ENCODE measurements at regions not wholly inside any gene's neighbourhood (a gene's known extent, or its start where the extent isn't known, plus 50 kb on each side); places are given as distances from the start of the nearest gene placed in this dataset.

DNA sequence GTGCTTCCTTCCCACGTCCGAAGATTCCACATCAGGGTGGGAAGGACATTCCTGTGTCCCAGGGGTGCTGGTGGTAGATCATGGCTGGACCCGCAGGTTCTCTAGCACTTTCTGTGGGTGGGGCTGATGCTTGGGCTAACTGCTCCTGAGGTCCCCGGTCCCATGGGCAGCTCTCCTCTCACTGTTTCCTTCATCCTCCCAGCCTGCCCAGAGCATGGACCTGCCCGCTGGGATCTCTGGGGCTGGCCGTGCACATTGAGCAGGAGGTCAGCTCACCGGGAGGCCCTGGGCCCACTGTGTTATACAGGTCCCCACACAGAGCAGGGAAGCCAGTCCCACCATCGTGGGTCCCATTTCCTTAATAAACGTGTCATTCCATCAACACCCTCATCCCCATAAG is 502.3 kb downstream of the TCERG1L start:
- DNase-seq (ENCODE audit: low read depth), result no peak

DNA sequence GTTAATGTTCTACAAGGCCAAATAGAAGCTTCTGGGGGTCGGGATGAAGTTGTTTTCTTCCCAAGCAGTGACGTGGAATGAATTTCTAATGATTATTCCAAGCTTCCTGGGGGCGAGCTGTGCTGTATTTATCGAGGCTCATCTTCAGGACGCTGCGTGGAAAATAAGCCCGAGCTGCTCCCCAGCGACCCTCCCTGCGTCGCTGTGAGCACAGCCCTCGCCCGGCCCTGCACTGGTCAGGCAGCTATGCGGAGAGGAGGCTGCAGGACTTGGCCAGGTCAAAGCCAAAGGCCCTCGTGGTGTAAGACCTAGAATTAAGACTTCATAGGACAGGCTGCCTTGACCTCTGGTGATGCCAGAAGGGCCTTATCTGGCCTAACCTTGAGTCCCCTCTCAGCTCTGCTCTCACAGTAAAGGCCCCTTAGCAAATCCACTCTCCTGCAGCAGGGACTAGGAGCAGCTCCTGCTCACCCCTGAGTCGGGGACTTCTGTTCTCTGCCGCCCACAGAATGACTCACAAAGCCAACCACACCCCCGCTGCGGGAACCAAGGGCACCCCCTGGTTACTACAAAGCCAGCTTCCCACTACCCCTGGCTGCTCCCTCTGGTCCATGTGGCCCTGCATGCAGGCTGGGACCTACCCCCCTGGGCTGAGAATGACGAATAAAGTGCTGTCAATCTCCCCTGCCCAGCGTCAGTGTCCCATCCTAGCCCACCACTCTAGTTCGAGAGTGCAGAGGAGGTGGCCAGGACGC is 501.6 kb downstream of the TCERG1L start:
- DNase-seq (ENCODE audit: low read depth), result no peak

DNA sequence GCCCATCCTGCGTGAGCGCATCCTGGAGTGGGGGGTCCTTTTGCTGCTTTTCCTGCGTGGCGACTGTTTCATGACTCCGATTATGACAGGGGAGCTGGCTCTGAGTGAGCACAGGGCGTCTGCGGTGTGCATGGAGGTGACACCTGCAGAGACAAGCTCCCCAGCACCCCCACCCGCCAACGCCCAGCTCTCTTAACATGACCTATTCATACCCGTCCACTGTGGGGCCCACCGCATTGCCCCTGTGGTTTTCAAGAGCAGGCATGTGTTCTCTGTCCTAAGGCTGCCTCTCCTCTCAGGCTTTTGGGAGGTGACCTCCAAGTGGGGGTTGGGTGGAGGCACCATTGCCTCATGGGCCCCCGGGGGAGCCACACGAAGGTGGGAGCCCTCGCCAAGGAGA is 500.7 kb downstream of the TCERG1L start:
- no peak for DNase-seq (ENCODE audit: low read depth)

DNA sequence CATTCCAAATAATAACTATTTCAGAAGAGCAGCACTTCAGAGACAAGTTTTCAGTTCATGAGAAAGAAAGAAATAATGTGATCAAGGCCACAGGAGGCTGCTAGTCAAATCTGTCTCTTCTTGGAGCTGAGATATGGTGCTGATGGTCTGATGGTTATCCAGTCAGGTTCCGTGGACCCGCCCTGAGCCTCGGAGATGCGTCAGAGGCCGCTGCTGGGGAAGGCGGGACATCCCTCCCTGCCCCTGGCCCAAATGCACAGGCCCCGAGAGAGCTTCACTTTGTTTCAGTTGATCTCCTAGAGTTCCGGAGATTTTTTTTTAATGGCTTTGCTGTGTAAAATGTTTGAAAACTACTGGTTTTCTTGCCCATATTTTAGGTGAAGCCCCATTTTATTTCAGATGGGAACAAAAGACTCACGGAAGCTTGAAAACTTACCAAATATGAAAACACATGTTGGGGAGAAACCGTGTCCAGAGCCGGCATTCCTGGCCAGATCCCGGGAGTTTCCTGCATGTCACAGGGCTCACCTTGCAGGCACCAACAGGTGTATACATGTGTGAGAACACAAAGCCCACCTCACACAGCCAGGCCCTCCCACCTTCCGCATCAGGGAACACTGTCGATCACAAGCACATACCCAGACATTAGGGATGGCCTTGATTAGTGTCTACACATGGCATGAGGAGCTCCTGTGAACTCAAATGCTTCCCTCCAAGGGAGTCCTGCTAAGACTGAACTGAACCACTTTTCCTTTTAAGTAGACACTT is 499.0 kb downstream of the TCERG1L start:
- no peak for DNase-seq (ENCODE audit: low read depth)

DNA sequence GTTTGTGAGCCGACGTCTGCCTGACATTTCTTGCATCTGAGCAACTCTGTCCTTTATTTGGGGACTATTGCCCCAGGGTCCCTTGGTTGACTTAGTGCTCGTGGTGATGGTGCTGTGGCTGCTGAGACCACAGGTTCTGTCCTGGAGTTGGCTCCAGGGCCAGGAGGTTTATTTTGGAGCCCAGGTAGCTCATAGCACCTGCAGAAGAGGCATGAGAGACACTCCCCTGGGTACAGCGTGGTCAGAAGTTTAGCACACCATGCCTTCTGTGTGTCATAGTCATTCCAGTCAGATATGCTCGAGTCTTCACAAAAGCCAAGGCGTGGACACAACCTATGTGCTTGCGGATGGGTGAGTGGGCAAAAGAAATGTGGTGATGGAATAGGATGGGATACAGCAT is 496.9 kb downstream of the TCERG1L start:
- DNase-seq (ENCODE audit: low read depth), result no peak

DNA sequence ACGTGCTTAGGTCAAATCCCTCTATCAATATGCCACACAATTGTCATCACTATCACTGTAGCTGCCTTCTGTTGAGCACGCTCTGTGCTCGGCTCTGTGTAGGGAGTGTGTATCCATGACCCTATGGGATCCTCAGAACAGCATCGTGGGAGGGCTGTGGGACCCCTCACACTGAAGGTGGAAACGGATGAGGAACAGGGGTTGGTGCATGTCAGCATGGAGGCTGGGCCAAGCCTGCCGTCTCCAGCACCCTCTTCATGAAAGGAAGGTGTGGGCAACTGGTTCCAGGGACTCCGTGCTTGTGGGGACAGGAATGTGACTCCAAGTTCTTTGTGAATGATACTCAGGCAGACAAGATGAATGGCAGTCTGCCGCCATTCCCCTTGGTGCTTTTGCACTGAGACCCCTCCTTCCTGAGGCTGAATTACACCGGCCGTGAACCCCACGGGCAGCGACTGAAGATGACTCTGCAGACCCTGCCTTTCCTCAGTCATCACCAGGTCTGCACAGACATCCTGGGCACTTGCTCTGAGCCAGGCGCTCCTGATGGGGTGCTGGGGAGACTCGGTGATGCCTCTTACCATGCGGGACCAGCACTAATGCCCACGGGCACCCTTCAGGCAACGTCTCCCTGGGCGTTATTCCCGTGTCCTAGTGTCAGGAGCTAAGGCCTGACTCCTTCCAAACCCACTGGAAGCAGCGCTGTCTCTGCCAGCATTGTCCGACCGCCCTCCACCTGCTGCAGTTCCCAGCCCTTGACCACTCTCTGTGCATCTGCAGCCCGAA is 495.2 kb downstream of the TCERG1L start:
- no peak for DNase-seq (ENCODE audit: low read depth)

DNA sequence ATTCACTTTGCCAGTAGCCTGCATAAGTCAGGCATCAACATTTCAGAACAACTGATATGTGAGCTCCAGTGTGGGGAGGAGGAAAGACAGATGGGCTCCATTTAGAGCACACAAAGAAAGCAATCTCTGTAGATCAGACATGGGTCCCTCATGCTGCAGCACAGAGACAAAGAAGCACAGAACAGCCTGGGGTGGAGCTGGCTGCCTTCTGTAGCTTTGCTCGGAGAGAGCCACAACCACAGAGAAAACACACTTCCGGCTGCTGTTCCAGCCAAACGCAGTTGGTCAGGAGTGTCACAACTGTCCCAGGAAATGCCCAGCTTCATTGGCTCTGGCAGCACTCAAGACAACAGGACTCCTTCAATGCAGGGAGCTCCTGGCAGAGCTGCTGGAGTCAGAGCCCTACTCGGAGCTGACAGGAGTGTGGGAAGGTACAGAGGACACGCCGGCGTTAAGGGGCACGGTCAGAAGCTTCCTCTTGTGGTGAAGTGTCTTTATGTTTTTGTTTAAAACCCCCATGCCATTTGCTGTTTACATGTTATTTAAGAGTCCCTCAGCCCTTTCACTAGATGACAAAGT is 494.4 kb downstream of the TCERG1L start:
- DNase-seq (ENCODE audit: low read depth), result no peak

DNA sequence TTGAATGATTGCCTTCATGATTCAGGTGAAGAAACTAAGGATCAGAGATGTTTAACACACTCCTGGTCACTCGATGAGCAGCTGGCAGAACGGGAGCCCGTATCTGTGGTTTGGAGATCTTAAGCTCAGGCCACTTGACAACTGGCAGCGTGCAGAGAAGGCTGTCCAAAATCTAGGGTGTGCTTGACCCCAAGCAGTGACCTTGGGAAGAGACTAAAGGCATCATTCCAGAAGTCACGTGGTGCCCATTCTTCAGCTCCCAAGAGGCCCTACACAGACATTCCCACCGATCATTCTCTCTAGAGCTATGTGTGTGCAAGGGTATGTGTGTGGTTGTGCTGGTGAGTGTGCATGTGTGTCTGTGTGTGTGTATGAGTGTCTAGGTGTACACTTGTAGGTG is 493.8 kb downstream of the TCERG1L start:
- no peak for DNase-seq (ENCODE audit: low read depth)

DNA sequence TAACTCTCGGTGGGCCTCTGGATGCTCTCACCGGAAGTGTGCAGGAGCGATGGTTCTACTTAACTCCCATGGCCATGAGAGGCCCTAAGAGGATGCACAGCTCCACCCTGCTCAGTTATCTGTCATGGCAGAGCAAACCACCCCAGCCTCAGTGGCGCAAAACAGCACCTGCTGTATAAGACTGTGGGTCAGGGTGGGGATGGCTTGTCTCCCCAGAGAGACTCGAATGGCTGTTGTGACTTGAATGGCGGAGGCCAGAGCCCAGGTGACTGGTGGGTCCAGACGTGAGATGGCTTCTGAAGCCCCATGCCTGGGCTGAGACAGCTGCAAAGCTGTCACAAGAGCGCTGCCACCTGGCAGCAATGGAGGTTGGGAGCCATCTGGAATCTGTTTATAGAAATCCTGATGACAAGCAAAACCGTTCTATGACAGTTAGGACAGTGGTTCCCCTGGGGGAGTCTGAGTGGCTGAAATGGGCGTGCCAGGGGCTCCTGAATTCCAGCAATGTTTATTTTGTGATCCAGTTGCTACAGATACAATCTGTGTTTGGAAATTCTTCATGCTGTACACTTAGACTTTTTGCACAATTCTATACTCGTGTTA is 490.5 kb downstream of the TCERG1L start:
- no peak for DNase-seq (ENCODE audit: low read depth)

DNA sequence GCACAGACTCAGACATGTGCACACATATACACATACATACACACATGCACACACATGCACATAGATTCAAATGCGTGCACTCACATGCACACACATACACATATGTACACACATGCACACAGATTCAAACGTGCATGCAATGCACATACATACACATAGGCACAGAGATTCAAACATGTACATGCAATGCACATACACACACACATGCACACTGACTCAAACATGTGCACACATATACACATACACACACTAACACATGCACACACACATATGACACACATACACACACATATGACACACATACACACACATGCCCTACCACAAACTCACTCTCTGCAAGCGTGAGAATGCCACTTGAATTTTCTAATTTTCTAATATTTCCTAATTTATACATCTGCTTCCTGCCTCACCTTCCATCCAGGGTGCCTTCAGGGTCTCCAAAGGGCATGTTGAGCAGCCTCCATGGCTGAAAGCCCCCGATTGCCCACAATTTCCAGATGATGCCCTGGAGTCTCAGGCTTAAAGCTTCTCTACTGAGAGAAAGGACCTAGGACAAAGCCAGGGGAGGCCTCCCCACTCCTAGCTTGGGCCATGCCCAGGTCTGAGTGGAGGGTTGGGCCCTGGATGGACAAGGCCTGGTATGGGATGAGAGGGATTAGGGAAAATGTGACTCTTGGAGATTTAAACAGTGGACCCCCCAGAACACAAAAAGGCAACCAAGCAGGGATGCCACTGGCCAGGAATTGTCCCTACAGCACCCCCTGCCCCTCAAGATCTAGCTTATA is 487.1 kb downstream of the TCERG1L start:
- no peak for DNase-seq (ENCODE audit: low read depth)

DNA sequence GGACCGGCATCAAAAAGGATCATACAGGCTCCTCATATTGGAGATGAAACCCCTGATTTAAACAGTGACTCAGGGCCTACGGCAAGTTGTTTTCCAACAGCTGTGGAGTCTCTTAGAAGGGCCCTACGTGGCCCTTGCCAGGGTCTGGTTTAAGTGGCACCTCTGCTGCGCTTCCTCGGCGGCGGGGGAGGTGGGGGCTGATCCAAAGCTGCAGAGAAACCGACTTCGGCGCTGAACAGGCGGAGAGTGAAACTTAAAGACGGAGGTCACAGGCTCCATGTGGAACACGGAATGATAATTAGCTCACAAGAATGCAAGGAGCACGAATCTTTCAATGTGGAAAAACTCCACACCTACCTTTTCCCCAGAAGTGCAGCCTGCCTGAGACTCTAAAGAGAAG is 477.9 kb downstream of the TCERG1L start:
- DNase-seq (ENCODE audit: low read depth), result no peak

DNA sequence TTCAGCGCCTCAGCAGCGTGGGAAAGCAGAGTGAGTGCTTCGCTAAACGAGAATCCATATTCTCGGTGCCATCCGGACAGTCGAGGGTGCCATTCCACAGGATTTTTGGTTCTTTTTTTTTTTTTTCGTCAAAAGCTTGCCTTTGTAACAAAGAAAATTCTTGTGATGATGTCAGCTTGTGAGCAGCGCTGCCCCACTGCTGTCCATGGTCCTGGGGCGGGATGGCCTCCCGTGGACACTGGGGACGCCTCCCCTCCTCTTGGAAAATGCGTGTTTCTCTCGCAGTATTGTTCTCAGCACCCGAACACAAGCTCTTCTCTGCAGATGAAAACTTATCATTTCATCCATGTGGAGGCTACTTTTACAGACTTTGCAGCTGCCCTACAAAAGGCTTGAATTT is 477.4 kb downstream of the TCERG1L start:
- DNase-seq (ENCODE audit: low read depth), result no peak

DNA sequence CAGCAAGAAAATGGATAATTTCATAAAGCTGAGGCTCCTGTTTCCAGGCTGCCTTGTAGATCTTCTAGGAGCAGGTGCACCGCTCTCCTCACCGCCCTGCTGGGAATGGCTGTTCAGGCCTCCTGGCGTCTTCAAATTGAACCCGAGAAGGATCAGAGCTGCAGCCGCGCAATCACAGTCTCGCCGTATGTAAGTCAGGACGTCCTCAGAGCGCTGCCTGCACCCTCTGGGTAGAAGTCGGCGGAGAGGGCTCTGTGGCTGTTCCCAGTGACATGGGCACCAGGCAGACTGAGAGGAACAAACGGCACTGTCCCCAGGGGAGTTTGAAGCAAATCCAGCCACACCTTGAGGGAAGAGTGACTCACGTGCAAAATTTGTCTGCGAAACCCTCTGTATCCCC is 476.9 kb downstream of the TCERG1L start:
- no peak for DNase-seq (ENCODE audit: low read depth)

DNA sequence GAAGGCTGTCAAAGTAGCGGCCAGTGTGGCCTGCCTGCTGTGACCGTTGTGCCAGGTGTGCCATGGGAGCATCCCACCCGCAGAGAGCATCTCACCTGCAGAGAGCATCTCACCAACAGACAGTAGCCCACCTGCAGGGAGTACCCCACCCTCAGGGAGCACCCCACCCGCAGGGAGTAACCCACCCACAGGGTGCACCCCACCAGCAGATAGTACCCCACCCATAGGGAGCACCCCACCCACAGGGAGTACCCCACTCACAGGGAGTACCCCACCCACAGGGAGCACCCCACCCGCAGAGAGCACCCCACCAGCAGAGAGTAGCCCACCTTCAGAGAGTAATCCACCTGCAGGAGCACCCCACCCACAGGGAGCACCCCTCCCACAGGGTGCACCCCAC is 476.5 kb downstream of the TCERG1L start:
- DNase-seq (ENCODE audit: low read depth), result no peak

DNA sequence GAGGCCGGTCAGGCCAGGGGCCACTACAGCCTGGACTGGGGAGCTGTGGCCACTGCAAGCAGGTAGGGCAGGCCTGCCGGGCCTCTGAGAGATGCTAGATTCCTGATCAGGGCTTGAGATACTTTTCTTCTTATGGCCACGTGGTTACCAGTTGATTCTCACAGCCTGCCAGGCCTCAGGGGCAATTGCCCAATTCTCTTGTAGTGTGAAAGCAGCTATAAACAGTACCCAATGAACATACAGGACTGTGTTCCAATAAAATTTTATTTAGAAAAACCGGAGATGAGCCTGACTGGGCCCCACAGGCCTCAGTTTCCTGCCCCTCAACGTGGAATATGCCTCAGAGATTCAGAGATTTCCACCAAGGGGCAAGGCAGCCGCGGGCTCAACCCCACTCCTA is 475.2 kb downstream of the TCERG1L start:
- no peak for DNase-seq (ENCODE audit: low read depth)

DNA sequence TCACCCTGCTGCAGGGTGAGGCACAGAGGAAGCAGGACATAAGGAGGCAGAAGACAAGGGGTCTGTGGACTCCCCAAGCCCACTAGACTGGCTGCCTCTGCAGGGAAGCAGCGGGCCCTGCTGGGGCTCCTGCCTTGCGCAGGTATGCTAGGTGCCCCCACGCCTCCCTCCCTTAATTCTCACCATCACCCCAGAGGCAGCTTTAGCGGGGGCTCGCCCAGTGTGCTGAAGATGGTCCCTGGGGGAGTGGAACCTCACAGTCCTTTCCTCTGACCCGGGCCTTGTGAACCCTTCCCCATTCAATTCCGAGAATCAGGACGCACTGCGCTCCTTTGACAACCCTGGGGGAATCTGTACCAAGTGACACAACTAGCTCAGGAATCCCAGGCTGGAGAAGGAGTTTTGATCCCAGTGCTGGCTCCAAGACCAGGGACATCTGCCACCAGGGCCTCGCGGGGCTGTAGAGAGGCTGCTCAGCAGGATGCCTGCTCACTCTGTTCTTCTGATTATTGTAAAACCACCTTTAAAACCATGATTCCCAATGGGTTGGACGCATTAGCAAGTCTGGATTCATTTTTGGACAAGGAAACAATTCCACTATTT is 468.4 kb downstream of the TCERG1L start:
- DNase-seq (ENCODE audit: low read depth), result no peak

DNA sequence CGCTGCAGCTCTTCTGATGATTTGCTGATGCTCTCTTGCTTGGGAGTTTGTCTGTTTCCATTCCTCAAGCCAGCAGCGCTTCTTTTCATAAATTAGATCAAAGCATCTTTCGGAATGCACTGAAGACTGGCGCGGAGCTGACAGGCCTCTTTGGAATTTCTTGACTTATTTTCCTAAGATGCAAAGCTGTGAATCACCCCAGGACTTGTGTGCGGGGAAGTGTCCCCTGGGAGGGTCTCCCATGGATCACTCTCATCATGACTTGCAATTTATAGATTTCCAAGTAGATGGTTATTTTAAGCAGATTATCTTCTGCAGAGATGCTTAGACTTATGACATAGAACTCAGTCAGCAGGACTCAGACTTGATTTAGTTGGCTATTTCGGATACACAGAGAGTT is 467.2 kb downstream of the TCERG1L start:
- DNase-seq (ENCODE audit: low read depth), result no peak

DNA sequence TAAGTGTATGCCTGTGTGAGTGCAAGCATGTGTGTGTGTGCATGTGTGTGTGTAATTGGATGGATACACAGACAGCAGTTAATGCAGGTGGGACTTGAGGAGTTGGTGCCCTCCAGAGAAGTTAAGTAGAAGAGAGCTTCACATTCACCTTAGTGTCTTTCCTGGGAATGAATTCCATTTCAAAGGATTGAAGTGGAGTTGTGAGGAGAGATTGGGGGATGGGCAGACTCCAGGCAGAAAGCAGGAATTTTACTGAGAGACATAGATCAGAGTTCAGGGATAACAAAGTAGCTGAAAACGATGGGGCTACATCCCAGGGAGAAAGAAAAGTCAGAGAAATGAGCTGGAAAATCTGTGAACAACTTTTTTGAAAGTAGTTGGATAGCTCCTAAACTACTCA is 464.4 kb downstream of the TCERG1L start:
- no peak for DNase-seq (ENCODE audit: low read depth)

DNA sequence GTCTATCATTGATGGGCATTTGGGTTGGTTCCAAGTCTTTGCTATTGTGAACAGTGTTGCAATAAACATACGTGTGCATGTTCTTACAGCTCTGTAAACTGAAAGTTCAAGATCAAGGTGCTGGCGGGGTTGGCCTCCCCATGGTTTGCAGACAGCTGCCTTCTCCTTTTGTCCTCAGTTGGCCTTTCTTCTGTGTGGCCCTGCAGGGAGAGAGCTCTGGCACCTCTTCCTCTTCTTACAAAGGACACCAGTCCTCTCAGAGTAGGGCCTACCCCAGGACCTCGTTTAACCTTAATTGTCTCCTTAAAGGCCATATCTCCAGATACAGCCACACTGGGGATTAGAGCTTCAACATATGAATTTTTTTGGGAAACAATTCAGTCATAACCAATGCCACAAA is 462.7 kb downstream of the TCERG1L start:
- DNase-seq (ENCODE audit: low read depth), result no peak

DNA sequence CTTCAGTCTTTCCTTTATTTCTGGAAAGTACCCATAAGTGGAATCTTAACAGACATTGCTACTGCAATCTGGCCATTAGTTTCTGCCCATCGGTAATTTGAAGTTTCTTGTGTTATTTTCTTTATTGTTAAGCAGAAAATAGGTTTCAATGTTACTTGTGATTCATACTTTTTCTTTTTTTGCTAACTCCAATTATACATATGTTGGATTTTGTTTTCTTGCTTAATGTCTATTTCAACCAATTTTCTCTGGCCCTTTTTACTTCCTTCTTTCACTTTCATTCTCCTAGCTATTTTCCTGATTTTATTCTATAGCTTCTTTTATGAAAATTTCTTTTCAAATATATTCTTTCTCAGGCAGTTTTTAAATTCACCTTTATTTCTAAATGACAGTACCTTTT is 457.4 kb downstream of the TCERG1L start:
- DNase-seq (ENCODE audit: low read depth), result peak; percentile 0

All from myocyte (in vitro differentiated cells).